ENCODE measurements at regions not wholly inside any gene's neighbourhood (a gene's known extent, or its start where the extent isn't known, plus 50 kb on each side); places are given as distances from the start of the nearest gene placed in this dataset.
A peak's percentile ranks its signal among the peaks of the same experiment; 100 is the strongest.
"Not testable (repeated sequence)": the region's sequence is repeated elsewhere in the genome, so short reads cannot be mapped to it uniquely, and the experiment has no call there.

DNA sequence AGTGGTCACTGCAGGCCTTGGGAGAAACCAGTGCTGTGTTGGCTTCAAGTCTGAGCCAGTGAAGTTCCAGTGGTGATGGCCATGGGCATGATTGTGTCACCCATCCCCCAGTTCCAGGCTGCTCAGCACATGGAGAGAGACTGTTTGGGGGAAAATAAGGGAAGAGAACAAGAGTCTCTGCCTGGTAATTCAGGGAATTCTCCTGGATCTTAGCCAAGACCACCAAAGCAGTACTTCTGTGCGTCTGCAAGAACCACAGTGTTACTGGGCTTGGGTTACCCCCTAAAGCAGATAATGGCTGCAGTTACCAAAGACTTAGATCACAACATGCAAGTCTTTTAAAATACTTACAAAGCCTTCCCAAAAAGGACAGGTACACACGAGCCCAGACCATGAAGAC is 225.0 kb upstream of the SEMA3C start:
- no peak overlapping the region for H3K4me3 ChIP-seq (ENCODE audit: low read depth, low read length)
- DNase-seq (ENCODE audit: low read depth): no peak
- TF ChIP-seq CTCF (IDR thresholded peaks at IDR 0.05; ENCODE audit: insufficient read depth, low read length): no peak

DNA sequence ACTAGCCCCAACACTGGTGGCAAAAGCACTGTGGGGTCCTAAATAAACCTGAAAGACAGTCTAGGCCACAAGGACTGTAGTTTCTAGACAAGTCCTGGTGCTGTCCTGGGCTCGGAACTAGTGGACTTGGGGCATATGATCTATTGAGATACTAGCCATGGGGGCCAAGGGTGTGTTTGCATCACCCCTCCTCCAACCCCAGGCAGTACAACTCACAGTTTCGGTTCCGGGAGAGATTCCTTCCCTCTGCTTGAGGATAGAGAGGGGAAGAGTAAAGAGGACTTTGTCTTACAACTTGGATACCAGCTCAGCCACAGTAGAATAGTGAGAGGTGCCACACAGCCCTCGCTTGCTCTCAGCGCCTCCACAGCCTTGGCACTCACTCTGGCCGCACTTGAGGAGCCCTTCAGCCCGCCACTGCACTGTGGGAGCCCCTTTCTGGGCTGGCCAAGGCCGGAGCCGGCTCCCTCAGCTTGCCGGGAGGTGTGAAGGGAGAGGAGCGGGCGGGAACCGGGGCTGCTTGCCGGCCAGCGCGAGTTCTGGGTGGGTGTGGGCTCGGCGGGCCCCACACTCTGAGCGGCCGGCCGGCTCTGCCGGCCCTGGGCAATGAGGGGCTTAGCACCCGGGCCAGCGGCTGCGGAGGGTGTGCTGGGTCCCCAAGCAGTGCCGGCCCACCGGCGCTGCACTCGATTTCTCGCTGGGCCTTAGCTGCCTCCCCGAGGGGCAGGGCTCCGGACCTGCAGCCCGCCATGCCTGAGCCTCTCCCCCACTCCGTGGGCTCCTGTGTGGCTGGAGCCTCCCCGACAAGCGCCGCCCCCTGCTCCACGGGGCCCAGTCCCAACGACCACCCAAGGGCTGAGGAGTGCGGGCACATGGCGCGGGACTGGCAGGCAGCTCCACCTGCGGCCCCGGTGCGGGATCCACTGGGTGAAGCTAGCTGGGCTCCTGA is 222.7 kb upstream of the SEMA3C start:
- not testable (repeated sequence) for DNase-seq (ENCODE audit: low read depth); H3K4me3 ChIP-seq (ENCODE audit: low read depth, low read length)

DNA sequence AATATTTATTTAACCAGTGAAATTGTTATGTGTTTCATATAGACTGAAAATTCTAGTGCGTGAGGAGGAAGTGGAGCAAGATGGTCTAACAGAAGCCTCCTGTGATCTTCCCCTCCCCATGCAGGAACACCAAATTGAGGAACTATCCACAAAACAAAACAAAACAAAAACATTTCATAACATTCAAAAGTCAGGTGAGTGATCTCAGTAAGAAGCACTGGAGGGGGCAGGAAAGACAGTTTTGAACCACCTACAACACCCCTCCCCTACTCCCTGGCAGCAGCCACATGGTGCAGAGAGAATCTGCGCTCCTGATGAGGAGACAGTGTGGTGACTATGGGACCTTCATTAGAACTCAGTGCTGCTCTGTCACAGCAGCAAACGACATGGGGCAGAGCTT is 221.9 kb upstream of the SEMA3C start:
- no peak overlapping the region for H3K4me3 ChIP-seq (ENCODE audit: low read depth, low read length)
- no peak for DNase-seq (ENCODE audit: low read depth)
- no peak for TF ChIP-seq CTCF (IDR thresholded peaks at IDR 0.05; ENCODE audit: insufficient read depth, low read length)

DNA sequence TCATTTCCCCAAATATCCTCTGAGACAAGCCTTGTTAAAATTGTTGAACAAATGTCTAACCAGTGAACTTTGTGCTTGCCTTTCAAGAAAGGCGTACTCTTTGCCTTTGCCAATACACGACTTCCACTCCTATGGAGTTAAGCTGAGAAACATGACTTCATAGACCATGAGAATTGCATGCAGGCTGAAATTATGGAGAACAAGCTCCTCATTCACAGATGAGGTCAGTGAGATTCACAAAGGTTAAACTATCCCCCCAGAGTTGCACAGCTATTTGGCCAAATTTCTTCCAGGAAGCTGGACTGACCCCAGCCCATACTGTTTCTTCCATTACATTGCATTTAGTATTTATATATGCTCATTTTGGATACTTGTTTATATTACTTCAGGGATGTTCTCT is 221.4 kb upstream of the SEMA3C start:
- H3K4me3 ChIP-seq (ENCODE audit: low read depth, low read length): no peak overlapping the region
- DNase-seq (ENCODE audit: low read depth): no peak
- no peak for TF ChIP-seq CTCF (IDR thresholded peaks at IDR 0.05; ENCODE audit: insufficient read depth, low read length)

DNA sequence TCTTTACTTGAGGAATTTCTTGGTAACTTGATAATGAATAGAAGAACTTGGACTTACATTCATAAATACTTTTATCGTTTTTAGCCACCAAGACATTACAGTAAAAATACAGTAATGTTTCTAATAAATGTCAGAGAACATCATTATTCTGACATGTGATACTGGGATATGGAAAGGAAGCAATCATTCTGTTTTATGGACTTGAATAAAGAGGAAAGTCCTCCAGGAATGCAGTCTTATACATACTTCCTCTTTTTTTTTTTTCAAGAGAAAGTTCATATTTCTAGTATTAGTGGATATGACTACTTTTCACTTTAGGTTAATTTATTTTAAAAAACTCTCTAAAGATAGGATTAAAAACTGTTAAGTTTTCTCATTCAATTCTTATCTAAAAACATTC is 220.0 kb upstream of the SEMA3C start:
- no peak for TF ChIP-seq CTCF (IDR thresholded peaks at IDR 0.05; ENCODE audit: insufficient read depth, low read length)

GRCh38 chr7:81135324-81135723 is 216.5 kb upstream of the SEMA3C start:
- no peak overlapping the region for H3K4me3 ChIP-seq (ENCODE audit: low read depth, low read length)
- TF ChIP-seq CTCF (IDR thresholded peaks at IDR 0.05; ENCODE audit: insufficient read depth, low read length): no peak
- no peak for DNase-seq (ENCODE audit: low read depth)

More for the DNA sequence above, 220.0 kb upstream of the SEMA3C start:
- no peak for DNase-seq (ENCODE audit: low read depth)
- no peak overlapping the region for H3K4me3 ChIP-seq (ENCODE audit: low read depth, low read length)

- peak; percentile 13 for DNase-seq (ENCODE audit: low read depth)
- no peak for TF ChIP-seq CTCF (IDR thresholded peaks at IDR 0.05; ENCODE audit: insufficient read depth, low read length)
- H3K4me3 ChIP-seq (ENCODE audit: low read depth, low read length): no peak overlapping the region
Measured at GRCh38 chr7:81128011-81128410, 209.2 kb upstream of the SEMA3C start.
